ENCODE measurements at regions not wholly inside any gene's neighbourhood (a gene's known extent, or its start where the extent isn't known, plus 50 kb on each side); places are given as distances from the start of the nearest gene placed in this dataset.

DNA sequence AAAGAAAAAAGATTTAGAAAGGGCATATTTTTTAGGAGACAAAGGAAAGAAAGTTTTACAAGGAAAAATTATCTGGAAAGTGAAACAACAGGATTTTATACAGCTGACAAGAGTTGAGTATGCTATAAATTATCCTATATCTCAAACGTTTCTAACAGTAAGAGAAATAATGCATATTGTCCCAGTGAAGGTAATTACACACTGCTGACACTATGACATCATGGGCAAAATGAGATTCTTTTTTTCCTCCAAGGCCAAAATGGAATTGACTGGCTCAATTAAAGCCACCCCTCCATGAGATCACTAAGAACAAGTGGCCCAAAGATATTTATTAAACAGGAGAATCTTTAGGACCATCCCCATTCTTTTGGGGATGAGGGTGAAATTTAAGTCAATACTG is 72.0 kb upstream of the CDIN1 start:
- Histone ChIP-seq H3K23ac (ENCODE audit: insufficient read length, low read depth, low read length) (no peak overlapping the region), H4K8ac (replicated peaks; ENCODE audit: insufficient read length, low read depth, low read length) (no peak overlapping the region), H3K18ac (ENCODE audit: insufficient read length, low read depth, low read length) (no peak overlapping the region), H2BK15ac (ENCODE audit: low read depth, low read length) (no peak overlapping the region), H2BK20ac (ENCODE audit: low read depth, low read length, poor library complexity, severe bottlenecking) (no peak overlapping the region), H2BK120ac (ENCODE audit: low read depth, low read length, poor library complexity, severe bottlenecking) (no peak overlapping the region), H2BK12ac (ENCODE audit: insufficient read length, low read depth, low read length) (no peak overlapping the region), H3K9me3 (ENCODE audit: control insufficient read depth, low read depth, low read length) (no peaks in the 10 kb centered on the region), H2AK5ac (ENCODE audit: insufficient read length, low read length) (no peak overlapping the region), H4K5ac (ENCODE audit: insufficient read length, low read depth, low read length) (no peak overlapping the region), H3T11ph (ENCODE audit: low read length) (no peak overlapping the region), H3K56ac (ENCODE audit: insufficient read length, low read depth, low read length) (no peak overlapping the region), H3K4me2 (ENCODE audit: insufficient read depth, insufficient read length, low read length) (no peak overlapping the region), H3K9ac (ENCODE audit: extremely low read depth, insufficient read length, low read length) (no peak overlapping the region), H3K4me1 (ENCODE audit: insufficient read depth, low read length) (no peaks in the 10 kb centered on the region), H3K14ac (ENCODE audit: insufficient read depth, low read length) (no peak overlapping the region), H2BK5ac (ENCODE audit: insufficient read length, low read length) (no peak overlapping the region), H3K79me2 (ENCODE audit: insufficient read depth, low read length) (no peaks in the 10 kb centered on the region), H2AFZ (ENCODE audit: low read length) (no peak overlapping the region), H3K27ac (ENCODE audit: insufficient read length, low read depth, low read length) (no peak overlapping the region), H4K20me1 (ENCODE audit: control insufficient read depth, insufficient read depth, insufficient read length) (no peaks in the 10 kb centered on the region), H3K23me2 (ENCODE audit: insufficient read length, low read depth, low read length, poor library complexity, severe bottlenecking) (no peaks in the 10 kb centered on the region), H3K27me3 (ENCODE audit: insufficient read depth, low read length) (no peaks in the 10 kb centered on the region), H3K79me1 (ENCODE audit: insufficient read depth, low read depth, low read length, poor library complexity, severe bottlenecking) (no peaks in the 10 kb centered on the region), H4K91ac (ENCODE audit: insufficient read length, low read depth, low read length) (no peak overlapping the region), H3K4ac (ENCODE audit: low read depth, low read length) (no peak overlapping the region)
- Mint-ChIP-seq H3K27ac (no peak overlapping the region), H3K4me1 (peaks cover 7% of the 10 kb centered on the region in 2 experiments), H3K9me3 (no peaks in the 10 kb centered on the region), H3K27me3 (ENCODE audit: low read depth) (no peaks in the 10 kb centered on the region), H3K4me3 (no peak overlapping the region), H3K36me3 (ENCODE audit: insufficient read depth in 1 of 3, low read depth in 3 of 3) (no peaks in the 10 kb centered on the region)
- no peak for DNase-seq
- TF ChIP-seq, protein P1, sequence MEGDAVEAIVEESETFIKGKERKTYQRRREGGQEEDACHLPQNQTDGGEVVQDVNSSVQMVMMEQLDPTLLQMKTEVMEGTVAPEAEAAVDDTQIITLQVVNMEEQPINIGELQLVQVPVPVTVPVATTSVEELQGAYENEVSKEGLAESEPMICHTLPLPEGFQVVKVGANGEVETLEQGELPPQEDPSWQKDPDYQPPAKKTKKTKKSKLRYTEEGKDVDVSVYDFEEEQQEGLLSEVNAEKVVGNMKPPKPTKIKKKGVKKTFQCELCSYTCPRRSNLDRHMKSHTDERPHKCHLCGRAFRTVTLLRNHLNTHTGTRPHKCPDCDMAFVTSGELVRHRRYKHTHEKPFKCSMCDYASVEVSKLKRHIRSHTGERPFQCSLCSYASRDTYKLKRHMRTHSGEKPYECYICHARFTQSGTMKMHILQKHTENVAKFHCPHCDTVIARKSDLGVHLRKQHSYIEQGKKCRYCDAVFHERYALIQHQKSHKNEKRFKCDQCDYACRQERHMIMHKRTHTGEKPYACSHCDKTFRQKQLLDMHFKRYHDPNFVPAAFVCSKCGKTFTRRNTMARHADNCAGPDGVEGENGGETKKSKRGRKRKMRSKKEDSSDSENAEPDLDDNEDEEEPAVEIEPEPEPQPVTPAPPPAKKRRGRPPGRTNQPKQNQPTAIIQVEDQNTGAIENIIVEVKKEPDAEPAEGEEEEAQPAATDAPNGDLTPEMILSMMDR (conservative IDR thresholded peaks at IDR 0.05) = no peak
- no CpG with 5 or more reads among the region's 1 CpG for WGBS (ENCODE audit: extremely low coverage, insufficient read length, low lambda C conversion rate)

Measured in H9 (cell line).